Stimulated activated CD4-positive, alpha-beta T cell treated with anti-CD3 and anti-CD28 coated beads, Interleukin-2, amount 100 ng/mL, for 48 hours (primary cell): ENCODE measurements at regions not wholly inside any gene's neighbourhood (a gene's known extent, or its start where the extent isn't known, plus 50 kb on each side); places are given as distances from the start of the nearest gene placed in this dataset.

Source experiments
- DNase-seq, 2 donors: peaks; one replicate each; pipeline ENCODE4 v3.0.0-alpha.2; 2020

- DNase-seq: no peak
Observed at GRCh38 chr13:53537586-53537985, 509.0 kb downstream of the OLFM4 start.

DNA sequence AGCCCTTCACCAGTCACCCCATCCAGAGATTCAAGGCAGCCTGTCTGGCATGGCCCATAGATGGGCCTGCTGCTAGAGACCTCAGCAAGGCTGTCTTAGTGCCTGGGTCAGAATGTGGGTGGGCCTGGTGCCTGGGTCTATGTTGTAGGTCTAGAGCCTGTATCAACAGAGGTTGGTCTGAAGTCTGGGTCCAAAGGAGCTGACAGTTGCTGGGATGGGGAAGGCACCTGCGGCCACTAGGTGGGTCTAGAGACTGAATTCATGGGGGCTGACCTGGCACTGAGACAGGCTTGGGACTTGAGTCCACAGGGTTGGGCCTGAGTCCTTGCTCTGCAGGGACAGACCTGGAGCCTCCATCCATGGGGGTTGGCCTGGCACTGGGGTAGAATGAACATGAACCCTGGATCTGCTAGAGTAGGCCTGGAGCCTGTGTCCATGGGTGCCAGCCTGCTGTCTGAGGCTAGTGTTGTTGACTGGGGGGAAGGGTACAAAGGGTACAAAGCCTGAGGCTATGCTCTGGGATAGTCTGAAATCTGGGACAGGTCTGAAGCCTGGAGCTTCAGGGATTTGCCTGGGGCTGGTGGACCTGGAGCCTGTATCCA lies 516.8 kb downstream of the OLFM4 start:
- DNase-seq: no peak

DNA sequence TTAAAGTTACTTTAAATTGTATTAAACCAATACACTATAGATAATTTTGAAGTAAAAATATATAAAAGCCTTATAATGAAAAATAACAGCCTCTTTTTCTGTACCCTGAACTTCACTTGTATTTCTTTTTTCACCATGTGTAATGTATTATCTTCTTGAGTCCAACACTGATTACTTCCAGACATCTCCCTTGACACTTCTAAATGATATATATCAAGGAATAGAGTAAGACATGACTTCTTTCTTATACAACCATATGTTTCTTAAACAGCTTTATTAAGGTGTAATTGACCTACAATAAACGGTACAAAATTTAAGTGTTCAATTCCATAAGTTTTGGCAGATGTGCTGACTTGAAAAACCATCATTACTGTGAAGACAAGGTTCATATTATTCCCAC lies 531.9 kb downstream of the OLFM4 start:
- DNase-seq: no peak

- no peak for DNase-seq
Observed at GRCh38 chr13:53562419-53562818, 533.8 kb downstream of the OLFM4 start.

DNA sequence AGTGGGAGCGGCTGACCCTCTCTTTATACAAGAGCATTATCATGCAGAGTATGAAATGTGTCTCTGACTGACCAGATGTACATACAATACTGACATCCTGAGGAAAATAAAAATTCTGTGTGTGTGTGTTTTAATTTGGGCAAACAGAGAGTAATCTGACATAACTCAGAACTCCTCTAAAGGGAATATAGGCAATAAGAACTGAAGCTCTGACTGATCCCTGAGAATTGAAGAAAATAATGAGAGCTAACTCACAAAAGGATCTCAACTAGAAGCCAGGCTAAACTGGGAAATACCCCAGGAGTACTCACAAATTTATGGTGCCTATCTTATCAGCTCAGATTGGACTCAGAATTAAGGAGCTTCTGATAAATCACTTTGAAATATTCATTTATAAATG lies 539.9 kb downstream of the OLFM4 start:
- no peak for DNase-seq

DNA sequence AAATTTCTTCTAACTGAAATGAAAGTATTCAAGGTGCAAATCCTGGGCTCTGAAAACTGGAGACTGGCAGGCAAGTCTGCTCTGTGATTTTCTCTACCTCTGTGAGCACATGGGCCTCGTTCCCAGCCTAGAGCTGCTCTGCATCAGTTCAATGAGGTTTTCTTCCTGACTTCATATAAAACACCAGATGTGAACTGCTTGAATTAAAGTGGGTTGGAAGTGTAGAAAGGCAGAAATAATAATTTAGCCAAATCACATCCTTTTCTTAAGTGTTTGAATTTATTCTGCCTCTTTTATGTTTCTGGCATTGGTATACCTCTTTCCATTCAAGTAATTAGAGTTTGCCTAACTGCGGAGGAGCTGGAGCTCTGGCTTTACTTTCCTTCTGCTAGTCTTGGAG lies 540.8 kb downstream of the OLFM4 start:
- DNase-seq: no peak

DNA sequence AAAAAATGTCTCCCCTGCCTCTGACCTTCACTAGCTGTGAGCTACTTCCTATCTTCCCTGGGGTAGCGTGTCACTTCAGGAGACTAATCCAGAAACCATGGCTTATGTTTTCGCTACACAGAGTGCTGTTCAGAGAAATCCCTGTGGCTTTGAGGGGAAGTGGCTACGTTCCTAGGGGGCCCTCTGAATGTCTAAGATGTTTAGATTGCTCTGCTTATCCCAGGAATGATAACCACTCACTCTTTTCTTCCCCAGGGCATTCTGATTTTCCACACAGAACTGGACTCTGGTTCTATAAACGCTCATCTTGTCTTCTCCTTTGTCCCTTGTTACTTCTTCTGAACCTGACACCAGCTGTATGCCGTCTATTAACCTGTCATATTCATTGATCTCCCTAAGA lies 572.5 kb downstream of the OLFM4 start:
- DNase-seq: no peak

GRCh38 chr13:53605326-53605725 lies 576.7 kb downstream of the OLFM4 start:
- DNase-seq: no peak

DNA sequence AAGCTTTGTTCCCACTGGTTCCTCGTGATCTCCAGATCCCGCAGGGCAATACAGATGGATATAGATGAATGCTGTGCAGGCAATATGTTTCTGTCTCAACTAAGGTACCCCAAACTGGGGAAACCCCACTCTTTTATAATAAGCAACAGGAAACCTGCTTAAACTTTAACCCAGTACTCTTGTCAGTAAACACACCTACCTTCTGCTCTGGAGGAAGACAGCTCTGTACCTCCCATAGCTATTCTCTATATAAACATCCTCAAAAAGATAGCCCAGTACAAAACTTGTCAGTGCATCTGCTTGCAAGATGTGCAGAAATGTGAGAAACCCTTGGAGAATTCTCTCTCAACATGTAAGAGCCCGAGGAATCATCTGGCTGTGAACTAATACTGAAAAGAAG lies 583.6 kb downstream of the OLFM4 start:
- no peak for DNase-seq

GRCh38 chr13:53622456-53622855 lies 593.8 kb downstream of the OLFM4 start:
- DNase-seq: no peak

GRCh38 chr13:53623146-53623545 lies 594.5 kb downstream of the OLFM4 start:
- no peak for DNase-seq

GRCh38 chr13:53631511-53631910 lies 602.9 kb downstream of the OLFM4 start:
- DNase-seq: no peak

- no peak for DNase-seq
Observed at GRCh38 chr13:53638040-53638439, 609.4 kb downstream of the OLFM4 start.

DNA sequence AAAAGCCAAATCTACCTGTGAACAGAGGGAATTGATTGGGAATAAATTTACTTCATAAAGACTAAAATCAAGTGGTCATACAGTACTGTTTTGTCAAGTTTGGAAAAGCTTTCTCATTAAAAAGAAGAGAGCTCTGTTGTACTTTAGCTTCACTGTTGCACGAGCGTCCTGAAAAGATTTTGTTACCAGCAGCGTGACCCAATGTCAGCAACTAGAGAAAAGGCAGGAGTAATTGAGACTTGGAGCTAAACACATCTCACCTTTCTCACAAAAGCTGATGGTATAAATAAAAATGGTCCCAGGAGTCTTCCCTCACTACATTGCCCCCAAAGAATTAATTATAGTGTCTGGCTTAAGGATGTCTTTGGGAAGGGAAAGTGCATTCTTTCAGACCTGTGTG lies 613.7 kb downstream of the OLFM4 start:
- DNase-seq: no peak

DNA sequence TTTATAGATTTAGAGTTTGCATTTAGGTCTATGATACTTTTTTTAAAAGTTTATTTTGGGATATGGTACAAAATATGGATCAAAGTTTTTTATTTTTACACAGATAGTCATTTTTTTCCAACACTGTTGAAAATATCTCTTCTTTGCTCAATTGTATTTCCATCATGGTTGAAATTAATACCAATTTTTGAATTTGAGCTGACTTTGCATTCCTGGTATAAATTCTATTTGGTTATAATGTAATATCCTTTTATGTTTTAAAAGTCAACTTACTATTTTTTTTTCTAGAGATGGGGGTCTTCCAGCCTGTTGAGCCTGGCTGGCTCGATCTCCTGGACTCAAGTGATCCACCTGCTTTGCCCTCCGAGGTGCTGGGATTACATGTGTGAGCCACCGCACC lies 620.1 kb downstream of the OLFM4 start:
- no peak for DNase-seq

GRCh38 chr13:53672005-53672404 lies 643.4 kb downstream of the OLFM4 start:
- DNase-seq: no peak

GRCh38 chr13:53683146-53683545 lies 654.5 kb downstream of the OLFM4 start:
- DNase-seq: no peak

DNA sequence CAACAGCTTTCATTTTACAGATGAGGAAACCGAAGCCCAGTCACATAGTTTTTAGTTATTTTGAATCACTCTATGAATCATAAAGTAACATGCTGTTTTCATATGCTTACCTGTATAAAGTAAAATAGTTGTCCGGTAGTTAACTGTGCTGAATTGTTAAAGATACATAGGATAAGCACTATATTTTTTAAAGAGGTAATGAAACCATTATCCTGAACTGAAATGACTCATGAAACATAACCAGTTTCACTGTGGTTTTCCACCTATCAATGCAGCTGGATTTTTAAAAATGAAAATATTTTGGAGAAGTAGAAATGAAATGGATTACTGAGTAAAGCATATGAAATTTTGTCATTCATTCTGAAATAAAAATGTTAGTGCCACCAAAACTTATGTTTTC lies 655.0 kb downstream of the OLFM4 start:
- DNase-seq: no peak

- no peak for DNase-seq
Observed at GRCh38 chr13:53691417-53691816, 662.8 kb downstream of the OLFM4 start.

DNA sequence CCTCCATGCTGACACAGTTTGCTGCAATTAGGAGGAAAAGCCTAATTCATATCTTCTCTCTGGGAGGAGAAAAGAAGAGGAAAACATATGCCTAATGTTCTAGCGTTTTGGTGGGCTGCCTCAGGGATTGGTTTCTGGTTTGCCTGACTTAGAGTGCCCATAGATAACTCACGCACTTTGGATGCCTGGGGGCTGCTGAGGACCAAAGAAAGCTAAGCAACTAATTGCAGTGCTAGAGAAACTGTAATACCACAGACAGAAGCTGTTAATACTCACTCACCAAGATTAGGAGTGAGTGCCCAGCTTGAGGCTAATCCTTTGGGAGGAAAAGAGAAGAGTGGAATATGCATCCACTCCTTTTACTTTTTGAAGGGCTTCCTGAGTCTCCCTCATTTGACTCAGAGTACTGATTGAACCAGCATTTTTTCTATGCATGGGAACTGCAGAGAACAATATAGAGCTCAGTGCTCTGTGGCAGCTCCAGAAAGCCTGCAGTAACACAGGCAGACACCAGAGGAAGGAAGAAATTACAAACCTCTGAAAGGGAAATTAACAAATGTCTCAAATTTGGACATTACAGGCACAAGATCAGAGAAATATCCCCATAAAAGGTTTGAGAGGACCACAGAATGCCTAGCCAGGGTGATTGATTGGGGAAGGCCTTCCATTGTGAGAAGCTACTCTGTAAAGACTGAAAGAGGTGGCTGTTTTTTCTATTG lies 666.4 kb downstream of the OLFM4 start:
- DNase-seq: no peak

DNA sequence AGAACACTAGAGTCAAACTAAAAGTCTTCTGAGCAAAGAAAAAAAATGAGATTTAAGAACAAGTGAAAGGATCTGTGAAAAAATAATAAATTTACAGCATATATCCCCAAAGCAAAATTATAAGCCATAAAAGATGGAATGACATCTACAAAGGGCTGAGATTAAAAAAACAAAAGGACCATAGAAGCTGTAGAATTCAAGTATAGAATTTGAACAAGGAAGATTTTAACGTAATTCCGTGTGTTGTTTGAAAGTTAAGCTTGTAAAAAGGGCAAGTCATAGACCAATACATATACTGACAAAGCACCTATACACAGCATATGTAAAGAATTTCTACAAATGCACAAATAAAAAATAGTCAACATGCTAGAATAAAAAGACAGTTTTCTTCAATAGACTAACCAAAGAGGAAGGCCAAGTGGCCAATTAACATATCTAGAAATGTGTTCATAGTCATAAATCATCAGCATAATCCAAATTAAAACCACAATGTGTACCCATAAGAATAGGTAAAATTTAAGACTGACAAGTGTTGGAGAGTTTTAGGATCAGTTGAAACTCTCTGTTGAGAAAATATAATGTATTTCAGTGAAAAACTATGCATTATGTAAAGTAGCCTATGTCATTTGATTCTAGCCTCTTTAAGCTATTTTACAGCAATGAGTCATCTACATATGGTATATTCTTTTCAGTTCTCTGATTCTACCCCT lies 674.9 kb downstream of the OLFM4 start:
- DNase-seq: no peak

DNA sequence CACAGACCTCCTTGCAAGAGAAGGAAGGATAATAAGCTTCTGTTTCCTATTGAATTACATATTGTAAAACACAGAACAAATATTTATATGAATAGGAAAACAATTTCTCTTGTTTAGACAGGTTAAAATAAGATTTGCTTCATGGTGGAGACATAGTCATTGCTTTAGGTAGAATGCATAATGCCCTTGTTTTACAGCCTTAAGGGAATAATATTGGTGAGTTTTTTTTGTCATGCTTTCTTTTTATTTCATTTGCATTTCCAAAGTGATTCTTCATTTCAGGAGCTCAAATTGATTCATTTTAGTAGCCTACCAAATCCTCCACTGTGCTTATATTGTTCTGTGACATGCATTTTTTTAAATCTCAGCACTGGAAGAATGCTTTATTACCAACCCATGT lies 690.7 kb downstream of the OLFM4 start:
- no peak for DNase-seq

- DNase-seq: no peak
Observed at GRCh38 chr13:53732664-53733063, 704.1 kb downstream of the OLFM4 start.

DNA sequence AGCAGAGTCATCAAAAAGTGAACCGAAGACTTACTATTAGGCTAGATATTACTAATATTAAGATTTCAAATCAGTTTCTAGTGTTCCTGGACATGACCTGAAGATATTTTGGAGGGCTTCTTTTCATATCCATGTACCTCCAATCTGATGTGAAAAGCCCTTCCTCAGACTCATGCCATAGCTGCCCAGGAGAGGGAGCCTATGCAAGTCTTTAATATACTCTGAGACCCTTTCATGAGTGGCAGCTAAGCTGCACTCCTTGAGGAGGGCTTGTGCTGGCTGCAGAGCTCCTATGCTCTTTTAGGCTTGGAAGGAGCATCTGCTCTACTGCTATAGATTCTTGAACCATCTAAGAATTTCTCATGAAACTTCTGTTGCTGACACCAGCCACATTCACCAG lies 715.3 kb downstream of the OLFM4 start:
- no peak for DNase-seq
